ENCODE measurements at regions not wholly inside any gene's neighbourhood (a gene's known extent, or its start where the extent isn't known, plus 50 kb on each side); places are given as distances from the start of the nearest gene placed in this dataset.

GRCh38 chr2:236672606-236673005 is 103.0 kb downstream of the ACKR3 start:
- 23% methylated on average over 5 of the region's 5 CpGs for WGBS (ENCODE audit: low lambda C conversion rate)
- no peak overlapping the region for H2AFZ ChIP-seq (ENCODE audit: low read length)
- POLR2A ChIA-PET = no interaction called here
- ATAC-seq = no peak
- no peak overlapping the region for H3K27ac ChIP-seq (ENCODE audit: extremely low read length, insufficient read depth, low read length)
- in situ Hi-C loops (cut with HindIII; ENCODE audit: extremely low pct_ligation_motif_present, low pct_unique_long_range_greater_than_20kb) = no loop called here
- H3K4me1 ChIP-seq (ENCODE audit: insufficient read depth, low read length) = no peaks in the 10 kb centered on the region
- no peak for FAIRE-seq
- TF ChIP-seq NRL (CRISPR knock-in tag; IDR thresholded peaks at IDR 0.05; ENCODE audit: borderline replicate concordance) (no peak), TIGD3 (CRISPR knock-in tag; IDR thresholded peaks at IDR 0.05; ENCODE audit: borderline replicate concordance) (no peak), ZNF7 (CRISPR knock-in tag; IDR thresholded peaks at IDR 0.05) (no peak), ZNF598 (CRISPR knock-in tag; IDR thresholded peaks at IDR 0.05; ENCODE audit: borderline replicate concordance) (no peak), NR2F2 (IDR thresholded peaks at IDR 0.05; ENCODE audit: borderline replicate concordance, low read depth) (no peak), ATRX (CRISPR knock-in tag; IDR thresholded peaks at IDR 0.05; ENCODE audit: borderline replicate concordance) (no peak)
- TF ChIP-seq, protein P1, sequence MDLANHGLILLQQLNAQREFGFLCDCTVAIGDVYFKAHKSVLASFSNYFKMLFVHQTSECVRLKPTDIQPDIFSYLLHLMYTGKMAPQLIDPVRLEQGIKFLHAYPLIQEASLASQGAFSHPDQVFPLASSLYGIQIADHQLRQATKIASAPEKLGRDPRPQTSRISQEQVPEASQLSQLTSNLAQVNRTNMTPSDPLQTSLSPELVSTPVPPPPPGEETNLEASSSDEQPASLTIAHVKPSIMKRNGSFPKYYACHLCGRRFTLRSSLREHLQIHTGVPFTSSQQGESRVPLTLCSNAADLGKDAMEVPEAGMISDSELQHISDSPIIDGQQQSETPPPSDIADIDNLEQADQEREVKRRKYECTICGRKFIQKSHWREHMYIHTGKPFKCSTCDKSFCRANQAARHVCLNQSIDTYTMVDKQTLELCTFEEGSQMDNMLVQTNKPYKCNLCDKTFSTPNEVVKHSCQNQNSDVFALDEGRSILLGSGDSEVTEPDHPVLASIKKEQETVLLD (CRISPR knock-in tag; IDR thresholded peaks at IDR 0.05; ENCODE audit: low read depth) = no peak
- CTCF ChIA-PET (ENCODE audit: low intra/inter-chr PET ratio, low total read pairs) = no interaction called here
- no peak overlapping the region for H3K9ac ChIP-seq (ENCODE audit: insufficient read depth, low read depth, low read length)
- intact Hi-C loops (cut with micrococcal nuclease; ENCODE audit: unreplicated experiment) = no loop called here
- H3K79me2 ChIP-seq (ENCODE audit: insufficient read depth, low read length) = no peaks in the 10 kb centered on the region
- DNase-seq (ENCODE audit: low spot score) = no peak
- H3K4me3 ChIP-seq (replicated peaks in 1 of 3; ENCODE audit: insufficient read depth in 1 of 3, low read depth in 2 of 3, low read length in 3 of 3) = no peak overlapping the region
- BruUV-seq (replicated peaks) = no TSS peak
- no peaks in the 10 kb centered on the region for H3K9me3 ChIP-seq (ENCODE audit: low read length)
- H3K27me3 ChIP-seq (ENCODE audit: control insufficient read depth in 1 of 2, insufficient read depth in 2 of 2, low read length in 2 of 2) = peaks cover 0 to 7% of the 10 kb centered on the region in 2 experiments; a peak in 1 of 5 replicates
- H4K20me1 ChIP-seq (ENCODE audit: insufficient read depth, low read length) = no peaks in the 10 kb centered on the region
- no peaks in the 10 kb centered on the region for H3K36me3 ChIP-seq (replicated peaks in 1 of 2; ENCODE audit: control insufficient read depth in 1 of 2, insufficient read depth in 2 of 2, low read length in 2 of 2)
- no peak overlapping the region for H3K4me2 ChIP-seq (ENCODE audit: low read depth, low read length)

Measured in HepG2 (cell line).